GM18505 (cell line): ENCODE measurements at regions not wholly inside any gene's neighbourhood (a gene's known extent, or its start where the extent isn't known, plus 50 kb on each side); places are given as distances from the start of the nearest gene placed in this dataset.
"Not testable (repeated sequence)": the region's sequence is repeated elsewhere in the genome, so short reads cannot be mapped to it uniquely, and the experiment has no call there.

Source experiments
- ATAC-seq: cut with Tn5 transposase; IDR thresholded peaks from one replicate; pipeline ENCODE4 v1.9.1; 2021; ENCODE audit not compliant: unreplicated experiment
- POLR2A ChIP-seq: IDR thresholded peaks from 4 replicates; pipeline ENCODE4 v1.6.1; 2011; ENCODE audit warnings: borderline replicate concordance; ENCODE audit not compliant: insufficient read depth, insufficient read length; ENCODE audit errors: extremely low read depth

DNA sequence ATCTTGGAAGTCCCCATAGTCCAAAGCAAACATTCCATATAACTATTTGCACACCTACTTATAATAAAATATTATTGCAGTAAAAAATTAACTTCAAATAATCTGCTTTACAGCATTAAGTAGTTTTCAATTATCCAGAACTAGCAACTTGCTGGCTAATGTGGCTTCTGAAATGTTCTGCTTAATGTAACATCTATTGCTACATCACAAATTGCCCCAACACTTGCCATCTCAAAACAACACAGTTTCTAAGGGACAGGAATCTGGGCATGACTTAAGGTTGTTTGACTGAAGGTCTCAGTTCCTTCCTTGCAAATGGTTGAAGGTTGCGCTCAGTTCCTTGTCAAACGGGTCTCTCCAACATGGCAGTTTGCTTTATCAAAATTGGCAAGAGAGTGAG is 378.5 kb upstream of the SEMA3C start:
- no peak for ATAC-seq
- no peak for TF ChIP-seq POLR2A

DNA sequence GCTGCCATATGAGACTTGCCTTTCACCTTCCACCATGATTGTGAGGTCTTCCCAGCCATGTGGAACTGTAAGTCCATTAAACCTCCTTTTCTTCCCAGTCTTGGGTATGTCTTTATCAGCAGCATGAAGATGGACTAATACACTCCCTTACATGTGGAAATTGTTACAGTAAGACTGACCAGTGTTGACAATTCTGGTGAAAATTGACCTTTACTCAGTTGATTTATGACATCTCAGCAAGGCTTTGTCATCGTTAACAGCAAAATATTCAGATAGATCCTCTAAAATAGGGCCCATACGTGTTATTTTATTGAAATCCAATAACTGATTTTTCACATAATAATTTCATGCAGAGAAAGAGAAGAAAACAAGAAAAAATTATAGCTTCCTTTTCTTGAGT is 377.9 kb upstream of the SEMA3C start:
- TF ChIP-seq POLR2A = no peak

DNA sequence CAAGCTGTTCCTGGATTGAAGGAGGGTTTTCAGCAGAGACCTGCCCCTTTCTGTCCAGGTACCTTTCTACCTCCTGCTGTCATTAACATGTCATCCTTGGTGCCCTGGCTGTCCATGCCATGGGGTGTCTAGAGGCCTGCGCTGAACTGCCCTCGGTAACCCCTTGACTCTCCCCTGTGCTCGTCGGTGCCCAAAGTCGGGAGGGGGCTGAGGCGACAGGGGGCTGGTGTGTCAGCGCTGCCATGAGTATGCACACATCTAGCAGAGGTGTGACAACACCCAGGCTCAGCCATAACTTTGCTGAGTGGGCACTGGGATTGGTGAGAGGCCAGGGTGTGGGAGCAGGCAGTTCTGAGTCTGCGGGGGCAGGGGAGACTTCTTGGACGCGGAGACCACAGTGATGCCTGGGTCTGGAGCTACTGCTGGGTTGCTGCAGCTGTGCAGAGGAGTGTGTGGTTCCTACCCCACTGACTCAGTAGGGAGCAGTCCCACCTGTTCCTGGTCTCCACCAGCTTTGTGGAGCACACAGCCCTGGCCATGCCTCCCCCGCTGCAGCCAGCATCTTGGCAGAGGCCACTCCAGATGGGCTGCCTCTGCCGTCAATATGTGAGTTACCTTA is 376.2 kb upstream of the SEMA3C start:
- ATAC-seq = no peak
- no peak for TF ChIP-seq POLR2A

More for the DNA sequence above, 377.9 kb upstream of the SEMA3C start:
- no peak for ATAC-seq

DNA sequence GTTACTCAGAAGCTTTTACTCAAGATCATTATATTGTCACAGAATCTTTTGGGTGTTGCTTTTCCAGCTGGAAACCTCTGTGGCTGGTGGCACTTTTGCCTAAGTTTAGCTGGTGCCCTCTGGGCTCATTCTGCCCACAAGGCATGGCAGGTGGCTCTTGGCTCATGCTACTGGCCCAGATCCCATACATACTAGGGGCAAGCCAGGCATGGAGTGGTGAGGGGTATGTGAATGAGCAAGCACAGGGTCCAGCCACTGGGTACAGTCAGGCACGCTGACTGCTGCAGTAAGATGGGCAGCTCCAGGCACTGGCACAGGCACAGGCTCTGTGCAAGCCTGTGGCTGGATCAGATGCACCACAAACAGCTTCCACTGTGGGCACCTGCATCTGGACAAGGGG is 375.0 kb upstream of the SEMA3C start:
- no peak for TF ChIP-seq POLR2A
- no peak for ATAC-seq

DNA sequence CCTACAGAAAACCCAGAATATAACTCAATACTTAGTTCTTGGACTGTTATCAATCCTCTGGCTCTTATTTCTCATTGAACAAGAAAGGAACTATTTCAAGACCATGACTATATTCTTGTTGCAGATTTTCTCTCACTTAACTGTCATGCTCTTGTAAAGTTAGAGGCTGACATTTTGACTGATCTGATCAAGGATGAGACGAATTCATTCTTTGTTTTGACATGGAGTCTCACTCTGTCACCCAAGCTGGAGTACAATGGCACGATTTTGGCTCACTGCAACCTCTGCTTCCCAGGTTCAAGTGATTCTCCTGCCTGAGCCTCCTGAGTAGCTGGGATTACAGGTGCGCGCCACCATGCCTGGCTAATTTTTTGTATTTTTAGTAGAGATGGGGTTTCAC is 367.9 kb upstream of the SEMA3C start:
- ATAC-seq = not testable (repeated sequence)

DNA sequence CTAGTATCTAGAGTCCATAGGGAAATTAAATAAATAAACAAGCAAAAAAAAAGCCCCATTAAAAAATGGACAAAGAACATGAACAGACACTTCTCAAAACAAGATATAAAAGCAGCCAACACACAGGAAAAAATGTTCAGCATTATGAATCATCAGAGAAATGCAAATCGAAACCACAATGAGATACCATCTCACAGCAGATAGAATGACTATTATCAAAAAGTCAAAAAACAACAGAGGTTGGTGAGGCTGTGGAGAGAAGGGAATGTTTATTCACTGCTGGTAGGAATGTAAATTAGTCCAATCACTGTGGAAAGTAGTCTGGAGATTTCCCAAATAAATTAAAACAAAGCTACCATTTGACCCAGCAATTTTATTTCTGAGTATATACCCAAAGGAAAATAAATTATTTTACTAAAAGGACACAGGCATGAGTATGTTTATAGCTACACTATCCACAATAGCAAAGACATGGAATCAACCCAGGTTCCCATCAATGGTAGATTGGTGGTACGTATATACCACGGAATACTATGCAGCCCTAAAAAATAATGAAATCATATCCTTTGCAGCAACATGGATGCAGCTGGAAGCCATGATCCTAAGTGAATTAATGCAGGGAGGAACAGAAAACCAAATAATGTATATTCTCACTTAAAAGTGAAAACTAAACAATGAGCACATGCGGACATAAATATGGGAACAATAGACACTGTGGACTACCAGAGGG is 366.5 kb upstream of the SEMA3C start:
- no peak for ATAC-seq

DNA sequence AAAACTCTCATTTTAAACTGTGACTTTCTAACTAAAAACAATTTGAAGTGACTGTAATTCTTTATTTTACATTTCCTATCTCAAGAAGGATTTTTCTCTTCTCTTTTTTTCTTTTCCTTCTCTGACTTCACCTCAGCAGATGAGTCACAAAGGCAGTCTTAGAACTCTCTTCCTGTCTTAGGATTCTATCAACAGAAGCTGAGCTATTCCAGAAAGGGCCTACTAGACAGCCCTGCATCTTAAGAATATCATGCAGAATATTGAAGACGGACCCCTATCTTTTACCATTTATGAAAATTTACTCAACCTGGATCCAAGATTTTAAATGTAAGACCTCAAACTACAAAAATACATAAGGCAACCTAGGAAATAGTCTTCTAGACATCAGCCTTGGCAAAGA is 365.7 kb upstream of the SEMA3C start:
- no peak for ATAC-seq
- TF ChIP-seq POLR2A = no peak

More for the DNA sequence above, 366.5 kb upstream of the SEMA3C start:
- no peak for TF ChIP-seq POLR2A

DNA sequence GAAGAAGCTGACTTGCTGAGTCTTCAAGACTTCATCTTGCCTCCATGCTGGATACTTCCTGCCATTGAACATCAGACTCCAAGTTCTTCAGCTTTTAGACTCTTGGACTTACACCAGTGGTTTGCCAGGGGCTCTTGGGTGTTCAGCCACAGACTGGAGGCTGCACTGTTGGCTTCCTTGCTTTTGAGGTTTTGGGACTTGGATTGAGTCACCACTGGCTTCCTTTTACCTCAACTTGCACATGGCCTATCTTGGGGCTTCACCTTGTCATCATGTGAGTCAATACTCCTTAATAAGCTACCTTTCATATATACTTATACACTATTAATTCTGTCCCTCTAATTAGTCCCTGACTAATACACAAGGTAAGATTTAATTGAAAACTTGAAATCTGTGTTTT is 361.7 kb upstream of the SEMA3C start:
- ATAC-seq = no peak
- no peak for TF ChIP-seq POLR2A

DNA sequence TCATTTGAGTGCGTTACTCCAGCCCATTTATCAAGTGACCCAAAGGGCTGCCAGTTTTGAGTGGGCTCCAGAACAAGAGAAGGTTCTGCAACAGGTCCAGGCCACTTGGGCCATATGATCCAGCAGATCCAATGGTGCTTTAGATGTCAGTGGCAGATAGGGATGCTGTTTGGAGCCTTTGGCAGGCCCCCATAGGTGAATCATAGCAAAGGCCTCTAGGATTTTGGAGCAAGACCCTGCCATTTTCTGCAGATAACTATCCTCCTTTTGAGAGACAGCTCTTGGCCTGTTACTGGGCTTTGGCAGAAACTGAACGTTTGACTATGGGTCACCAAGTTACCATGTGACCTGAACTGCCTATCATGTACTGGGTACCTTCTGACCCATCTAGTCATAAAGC is 358.8 kb upstream of the SEMA3C start:
- ATAC-seq = no peak
- no peak for TF ChIP-seq POLR2A

DNA sequence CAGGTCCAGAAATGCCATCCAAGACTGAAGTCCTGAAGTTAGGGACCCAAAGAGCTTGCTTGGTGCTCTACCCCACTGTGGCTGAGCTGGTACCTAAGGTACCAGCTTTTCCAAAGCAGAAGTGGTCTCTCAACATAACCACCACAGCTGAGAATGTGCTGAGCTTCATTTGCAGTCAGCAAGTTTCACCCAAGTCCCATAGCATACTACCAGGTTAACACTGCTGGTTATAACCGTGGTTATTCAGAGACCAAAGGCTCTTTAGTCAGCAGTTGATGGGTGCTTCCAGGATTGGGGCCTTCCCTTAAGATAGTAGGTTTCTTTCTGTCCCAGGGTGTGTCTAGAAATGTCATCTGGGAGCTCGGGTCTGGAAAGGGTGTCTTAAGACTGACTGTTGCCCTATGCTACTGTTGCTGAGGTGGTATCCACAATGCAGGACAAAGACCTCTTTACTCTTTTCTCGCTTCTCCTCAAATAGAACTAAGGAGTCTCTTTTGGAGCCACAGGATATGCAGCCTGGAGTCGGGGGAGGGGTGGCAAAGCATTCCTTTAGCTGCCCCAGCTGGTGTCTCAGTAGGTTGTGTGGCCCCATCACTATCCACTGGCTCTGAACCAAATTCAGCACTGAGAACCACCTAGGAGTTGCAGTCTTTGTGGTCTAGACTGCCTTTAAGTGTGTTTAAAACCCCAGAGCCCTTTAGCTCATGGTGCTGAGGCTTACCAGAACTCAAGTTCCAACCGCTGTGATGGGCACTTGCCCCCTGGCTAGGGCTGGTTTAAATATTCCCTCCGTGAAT is 354.9 kb upstream of the SEMA3C start:
- no peak for TF ChIP-seq POLR2A
- ATAC-seq = no peak

DNA sequence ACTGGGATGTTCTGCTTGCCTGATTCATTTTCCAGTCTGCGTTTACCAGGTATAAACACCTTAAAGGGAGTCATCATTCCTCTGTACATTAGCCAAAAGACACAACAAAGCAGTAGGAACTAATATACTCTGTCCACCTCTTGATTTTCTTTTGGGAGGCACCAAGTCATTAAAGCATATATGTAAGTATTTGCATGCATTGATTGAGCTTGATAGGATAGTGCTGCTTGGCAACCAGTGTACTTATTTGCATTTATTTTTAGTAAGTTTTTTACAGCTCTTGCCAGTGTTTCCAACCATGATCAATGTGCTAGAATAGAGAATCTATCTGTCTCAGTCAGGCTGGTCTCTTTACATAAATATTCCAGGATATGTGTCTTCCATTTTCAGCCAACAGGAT is 353.3 kb upstream of the SEMA3C start:
- no peak for TF ChIP-seq POLR2A
- ATAC-seq = no peak

DNA sequence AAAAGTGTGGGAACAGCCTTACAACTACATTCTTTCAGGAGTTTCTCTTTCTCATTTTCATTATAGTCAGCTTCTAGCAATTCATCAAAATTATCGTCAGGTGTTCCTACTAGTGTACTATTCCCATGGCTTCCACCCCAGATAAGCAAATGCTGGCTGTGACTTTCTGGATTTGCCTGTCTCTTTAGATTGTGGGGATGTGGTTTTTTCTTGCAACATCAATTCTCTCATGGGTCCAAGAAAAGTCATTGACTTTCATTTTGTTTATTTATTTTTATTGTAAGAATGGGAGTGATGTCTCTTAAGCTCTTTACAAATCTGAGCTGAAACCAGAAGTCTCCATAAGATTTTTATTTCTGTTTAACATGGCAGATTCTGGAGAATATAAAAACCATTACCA is 349.7 kb upstream of the SEMA3C start:
- TF ChIP-seq POLR2A = no peak
- no peak for ATAC-seq

DNA sequence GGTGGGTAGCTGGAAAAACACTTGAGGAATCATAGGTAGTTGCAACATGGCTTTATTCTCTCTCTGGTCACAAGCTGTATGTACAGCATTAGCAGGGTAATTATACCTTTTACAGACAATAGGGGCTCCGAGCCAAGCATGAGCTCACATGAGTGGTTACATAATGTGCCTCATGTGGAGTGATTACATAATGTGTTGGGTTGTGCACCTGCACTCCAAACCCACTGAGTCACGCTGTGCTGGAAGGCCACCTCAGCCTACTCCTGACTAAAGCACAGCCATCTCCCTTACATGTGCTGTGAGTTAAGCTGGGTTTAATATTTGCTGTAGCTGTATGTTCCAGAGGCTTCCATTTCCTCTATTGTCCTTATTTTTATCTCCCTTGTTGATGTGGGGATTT is 348.7 kb upstream of the SEMA3C start:
- no peak for TF ChIP-seq POLR2A
- ATAC-seq = no peak

DNA sequence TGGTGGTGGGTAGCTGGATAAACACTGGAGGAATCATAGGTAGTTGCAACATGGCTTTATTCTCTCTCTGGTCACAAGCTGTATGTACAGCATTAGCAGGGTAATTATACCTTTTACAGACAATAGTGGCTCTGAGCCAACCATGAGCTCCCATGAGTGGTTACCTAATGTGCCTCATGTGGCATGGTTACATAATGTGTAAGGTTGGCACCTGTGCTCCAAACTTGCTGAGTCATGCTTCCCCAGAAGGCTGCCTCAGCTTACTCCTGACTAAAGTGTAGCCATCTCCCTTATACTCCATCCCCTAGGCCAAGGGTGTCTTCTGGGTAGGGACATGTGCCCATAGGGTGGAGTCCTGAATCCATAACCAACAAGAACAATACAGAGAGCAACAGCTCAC is 345.3 kb upstream of the SEMA3C start:
- ATAC-seq = no peak
- TF ChIP-seq POLR2A = no peak

DNA sequence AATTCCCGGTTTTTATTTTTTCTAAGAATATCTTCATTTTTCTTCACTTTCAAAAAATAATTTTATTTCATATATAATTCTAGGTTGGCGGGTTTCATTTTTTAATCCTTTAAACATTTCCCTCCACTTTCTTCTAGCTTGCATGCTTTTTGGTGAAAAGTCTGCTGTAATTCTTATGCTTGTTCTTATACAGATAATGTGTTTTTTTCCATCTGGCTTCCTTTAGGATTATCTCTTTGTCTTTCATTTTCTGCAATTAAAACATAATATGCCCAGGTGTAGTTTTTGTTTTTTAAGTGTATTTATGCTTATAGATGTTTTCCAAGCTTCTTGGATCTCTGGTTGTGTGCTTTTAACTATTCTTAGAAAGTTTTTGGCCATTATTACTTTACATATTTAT is 341.3 kb upstream of the SEMA3C start:
- TF ChIP-seq POLR2A = no peak
- no peak for ATAC-seq

DNA sequence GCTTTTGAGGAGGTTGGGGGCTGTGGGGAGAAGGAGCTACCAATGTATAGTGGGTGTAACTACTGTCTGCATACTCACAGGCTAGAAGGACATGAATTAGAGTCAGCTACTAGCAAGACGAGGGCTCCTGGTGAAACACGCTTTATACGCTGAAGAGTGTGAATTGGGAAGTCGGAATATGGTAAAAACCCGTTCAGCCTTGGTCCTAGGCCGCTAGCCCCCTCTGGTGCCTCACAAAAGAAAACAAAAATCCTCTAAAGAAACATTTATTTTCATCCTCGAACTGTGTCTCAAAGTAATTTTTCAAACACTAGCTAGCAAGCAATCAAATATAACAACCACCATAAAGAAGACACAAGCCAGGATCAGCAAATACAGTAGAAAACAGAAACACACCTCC is 338.1 kb upstream of the SEMA3C start:
- ATAC-seq = no peak
- no peak for TF ChIP-seq POLR2A
